Epithelial cell of proximal tubule (primary cell): ENCODE measurements at regions not wholly inside any gene's neighbourhood (a gene's known extent, or its start where the extent isn't known, plus 50 kb on each side); places are given as distances from the start of the nearest gene placed in this dataset.

Source experiments
- DNase-seq: peaks from one replicate; pipeline ENCODE4 v3.0.0-alpha.2; 2011; ENCODE audit warnings: low read depth
- H3K4me3 ChIP-seq: 2 replicates; pipeline ENCODE4 v1.5.1; 2011; ENCODE audit warnings: low read depth, mild to moderate bottlenecking, low read length
- CTCF ChIP-seq: conservative IDR thresholded peaks from 2 replicates; pipeline ENCODE4 v1.5.1; 2012; ENCODE audit warnings: low read depth, mild to moderate bottlenecking, low read length

- DNase-seq, result no peak
- H3K4me3 ChIP-seq, result no peak overlapping the region
- TF ChIP-seq CTCF, result no peak
These were observed 336.4 kb upstream of the HSF2 start for GRCh38 chr6:122063076-122063475.

- no peak for TF ChIP-seq CTCF
- no peak overlapping the region for H3K4me3 ChIP-seq
- DNase-seq, result no peak
These were observed 335.7 kb upstream of the HSF2 start for GRCh38 chr6:122063761-122064160.

- no peak for TF ChIP-seq CTCF
These were observed 333.3 kb upstream of the HSF2 start for GRCh38 chr6:122066200-122066599.

GRCh38 chr6:122068291-122068769, 331.1 kb upstream of the HSF2 start:
- no peak for TF ChIP-seq CTCF
- no peak for DNase-seq

More at GRCh38 chr6:122066200-122066599, 333.3 kb upstream of the HSF2 start:
- no peak for DNase-seq
- H3K4me3 ChIP-seq, result no peak overlapping the region

GRCh38 chr6:122069932-122070331, 329.5 kb upstream of the HSF2 start:
- DNase-seq, result no peak
- no peak for TF ChIP-seq CTCF
- no peak overlapping the region for H3K4me3 ChIP-seq

More at GRCh38 chr6:122068291-122068769, 331.1 kb upstream of the HSF2 start:
- H3K4me3 ChIP-seq, result no peak overlapping the region

- no peak for TF ChIP-seq CTCF
- no peak for DNase-seq
- H3K4me3 ChIP-seq, result no peak overlapping the region
These were observed 327.3 kb upstream of the HSF2 start for GRCh38 chr6:122072014-122072647.
